Testis (tissue), 2 donors: ENCODE measurements at regions not wholly inside any gene's neighbourhood (a gene's known extent, or its start where the extent isn't known, plus 50 kb on each side); places are given as distances from the start of the nearest gene placed in this dataset.

Experiments used
- DNase-seq: peaks from one replicate; pipeline ENCODE4 v3.0.0-alpha.2; 2019
- H3K27ac ChIP-seq, 2 donors: fragments of 200-600 bp; sonication (generic); one replicate each; pipeline ENCODE4 v1.5.1; 2019
- H3K27me3 ChIP-seq: fragments of 200-600 bp; sonication (generic); one replicate; pipeline ENCODE4 v1.5.1; 2019
- H3K36me3 ChIP-seq: fragments of 200-600 bp; sonication (generic); one replicate; pipeline ENCODE4 v1.5.1; 2017; ENCODE audit warnings: low read depth; ENCODE audit errors: missing control alignments
- H3K4me1 ChIP-seq: fragments of 200-600 bp; sonication (generic); one replicate; pipeline ENCODE4 v1.5.1; 2019
- H3K4me3 ChIP-seq, 2 donors: fragments of 200-600 bp; sonication (generic); one replicate each; pipeline ENCODE4 v1.5.1; 2017 to 2019
- H3K9me3 ChIP-seq: fragments of 200-600 bp; sonication (generic); one replicate; pipeline ENCODE4 v1.5.1; 2017
- CTCF ChIP-seq, 3 experiments: fragments of 450-650 bp in 2 of 3; fragments of 200-600 bp in 1 of 3; sonication (generic) in 1 of 3; IDR thresholded peaks; one replicate each; pipeline ENCODE4 v1.5.1; 2016 to 2019; ENCODE audit warnings: antibody characterized with exemption in 3 of 3, mild to moderate bottlenecking in 2 of 3, moderate library complexity in 1 of 3
- POLR2A ChIP-seq: fragments of 450-650 bp; IDR thresholded peaks from one replicate; pipeline ENCODE4 v1.6.1; 2017; ENCODE audit warnings: antibody characterized with exemption, mild to moderate bottlenecking, moderate library complexity
- WGBS, 2 donors: methylation state at CpG; one replicate each; pipeline ENCODE4 v1.1.5; 2018; 5-methylcytosine and 5-hydroxymethylcytosine counted together
- intact Hi-C: fragments of 100-400 bp; cut with DNase I; formaldehyde crosslinking; loops from one replicate; pipeline ENCODE4 v1.15.1; 2023; ENCODE audit warnings: low total_unique reads

GRCh38 chr5:174816858-174817257 is 92.5 kb downstream of the MSX2 start:
- peak in 1 of 3 experiments; percentile 40 for TF ChIP-seq CTCF (IDR thresholded peaks at IDR 0.05)
- TF ChIP-seq POLR2A, result no peak
- no peaks in the 10 kb centered on the region for H3K4me1 ChIP-seq
- 38 to 60% methylated on average over 2 of the region's 2 CpGs for WGBS, 2 donors

GRCh38 chr5:174811438-174811837 is 87.1 kb downstream of the MSX2 start:
- DNase-seq, result no peak
- H3K36me3 ChIP-seq, result no peaks in the 10 kb centered on the region
- H3K4me3 ChIP-seq, result no peak overlapping the region
- no peaks in the 10 kb centered on the region for H3K27me3 ChIP-seq
- no peaks in the 10 kb centered on the region for H3K9me3 ChIP-seq
- no peak overlapping the region for H3K27ac ChIP-seq
- TF ChIP-seq CTCF (IDR thresholded peaks at IDR 0.05) (no peak), POLR2A (no peak)
- H3K4me1 ChIP-seq, result no peaks in the 10 kb centered on the region
- intact Hi-C loops, result no loop called here
- WGBS, 2 donors, result 95 to 96% methylated on average over 1 of the region's 1 CpG

More at GRCh38 chr5:174816858-174817257, 92.5 kb downstream of the MSX2 start:
- intact Hi-C loops, result no loop called here
- no peak for DNase-seq
- no peaks in the 10 kb centered on the region for H3K27me3 ChIP-seq
- H3K27ac ChIP-seq, result no peak overlapping the region
- H3K4me3 ChIP-seq, result no peak overlapping the region
- H3K36me3 ChIP-seq, result no peaks in the 10 kb centered on the region
- no peaks in the 10 kb centered on the region for H3K9me3 ChIP-seq

- Histone ChIP-seq H3K27me3 (no peaks in the 10 kb centered on the region), H3K4me1 (no peaks in the 10 kb centered on the region), H3K4me3 (no peak overlapping the region), H3K36me3 (no peaks in the 10 kb centered on the region), H3K9me3 (no peaks in the 10 kb centered on the region), H3K27ac (no peak overlapping the region)
- WGBS, 2 donors, result 90 to 94% methylated on average over 2 of the region's 2 CpGs
- TF ChIP-seq POLR2A (no peak), CTCF (IDR thresholded peaks at IDR 0.05) (no peak)
- intact Hi-C loops, result no loop called here
- no peak for DNase-seq
Observed at GRCh38 chr5:174810796-174811195, 86.4 kb downstream of the MSX2 start.

- no peak for TF ChIP-seq POLR2A
- no peak for TF ChIP-seq CTCF (IDR thresholded peaks at IDR 0.05)
- Histone ChIP-seq H3K4me3 (no peak overlapping the region), H3K4me1 (no peaks in the 10 kb centered on the region), H3K27ac (no peak overlapping the region), H3K27me3 (no peaks in the 10 kb centered on the region), H3K36me3 (no peaks in the 10 kb centered on the region), H3K9me3 (no peaks in the 10 kb centered on the region)
- WGBS, 2 donors, result 67 to 71% methylated on average over 4 of the region's 4 CpGs
- DNase-seq, result no peak
- intact Hi-C loops, result no loop called here
Observed at GRCh38 chr5:174807471-174807870, 83.1 kb downstream of the MSX2 start.

- 83 to 91% methylated on average over 5 of the region's 5 CpGs for WGBS, 2 donors
- Histone ChIP-seq H3K4me1 (no peaks in the 10 kb centered on the region), H3K4me3 (no peak overlapping the region), H3K27ac (no peak overlapping the region), H3K27me3 (no peaks in the 10 kb centered on the region), H3K36me3 (no peaks in the 10 kb centered on the region), H3K9me3 (no peaks in the 10 kb centered on the region)
- intact Hi-C loops, result no loop called here
- no peak for DNase-seq
- TF ChIP-seq POLR2A, result no peak
- TF ChIP-seq CTCF (IDR thresholded peaks at IDR 0.05), result no peak
Observed at GRCh38 chr5:174806729-174807128, 82.3 kb downstream of the MSX2 start.
